ENCODE measurements at regions not wholly inside any gene's neighbourhood (a gene's known extent, or its start where the extent isn't known, plus 50 kb on each side); places are given as distances from the start of the nearest gene placed in this dataset.

- FAIRE-seq = no peak
Measured at GRCh38 chr9:16099732-16100536, 547.1 kb downstream of the CCDC171 start.

DNA sequence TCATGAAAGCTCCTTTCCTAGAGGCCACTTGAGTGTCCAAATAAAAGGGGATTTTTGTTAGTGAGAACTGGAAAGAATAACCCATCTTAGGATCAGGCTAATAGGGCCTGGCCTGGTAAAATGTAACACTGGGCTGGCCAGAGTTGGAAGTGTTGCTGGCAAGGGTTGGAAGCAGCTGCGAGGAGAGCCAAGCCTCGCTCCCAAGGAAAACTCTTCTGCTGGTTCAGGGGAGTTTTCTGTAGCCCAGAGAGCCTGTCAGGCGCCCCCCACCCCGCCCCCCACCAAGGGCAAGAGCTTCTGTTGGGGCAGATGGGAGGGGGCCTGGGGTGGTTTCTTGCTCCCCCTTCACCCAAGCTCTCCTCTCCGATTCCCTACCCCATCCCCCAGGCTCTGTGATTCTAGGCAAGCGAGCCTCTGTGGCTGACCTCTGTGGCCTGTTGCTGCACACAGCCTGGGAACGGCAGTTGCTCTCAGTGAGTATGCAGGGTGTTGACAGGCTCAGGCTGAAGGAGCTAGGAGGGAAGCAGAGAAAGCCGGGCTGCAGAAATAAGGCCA lies 547.8 kb downstream of the CCDC171 start:
- FAIRE-seq = no peak

- FAIRE-seq = no peak
Measured at GRCh38 chr9:16102154-16102553, 549.3 kb downstream of the CCDC171 start.

DNA sequence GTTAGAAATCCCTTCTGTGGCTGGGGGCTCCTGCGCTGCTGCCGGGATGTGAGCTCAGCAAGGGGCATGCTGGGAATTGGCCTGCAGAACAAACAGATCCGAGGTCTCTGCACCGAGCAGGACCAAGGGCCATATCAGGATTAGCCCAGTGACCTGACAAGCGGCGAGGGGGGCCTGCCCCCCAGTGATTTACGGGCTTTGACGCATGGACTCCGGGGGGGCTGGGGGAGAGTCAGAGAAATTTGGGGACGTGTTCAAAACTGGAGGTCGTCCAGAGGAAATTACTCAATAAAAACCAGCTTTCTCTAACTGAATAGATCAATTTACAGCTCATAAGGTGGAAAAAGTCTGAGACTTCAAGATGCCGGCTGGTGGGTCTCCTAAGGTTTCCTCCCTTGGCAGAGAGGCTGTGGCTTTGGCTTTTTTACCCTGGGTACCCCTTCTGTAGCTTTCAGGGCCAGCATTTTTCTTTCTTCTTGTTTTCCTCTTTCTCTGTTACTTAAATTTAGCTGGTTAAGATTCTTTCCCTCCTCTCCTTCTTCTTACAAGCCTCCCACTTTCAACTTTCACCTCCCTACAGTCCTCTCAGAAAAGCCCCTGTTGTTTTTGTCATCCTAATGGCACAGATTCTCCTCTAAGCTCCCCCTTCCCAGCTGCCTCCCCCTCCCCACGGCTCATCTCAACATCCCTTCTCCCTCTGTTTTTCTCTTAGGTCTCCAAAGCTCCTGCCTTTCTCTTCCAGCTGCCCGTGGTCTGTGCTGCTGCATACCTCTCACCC lies 551.0 kb downstream of the CCDC171 start:
- no peak for FAIRE-seq

GRCh38 chr9:16105168-16106020 lies 552.6 kb downstream of the CCDC171 start:
- no peak for FAIRE-seq

DNA sequence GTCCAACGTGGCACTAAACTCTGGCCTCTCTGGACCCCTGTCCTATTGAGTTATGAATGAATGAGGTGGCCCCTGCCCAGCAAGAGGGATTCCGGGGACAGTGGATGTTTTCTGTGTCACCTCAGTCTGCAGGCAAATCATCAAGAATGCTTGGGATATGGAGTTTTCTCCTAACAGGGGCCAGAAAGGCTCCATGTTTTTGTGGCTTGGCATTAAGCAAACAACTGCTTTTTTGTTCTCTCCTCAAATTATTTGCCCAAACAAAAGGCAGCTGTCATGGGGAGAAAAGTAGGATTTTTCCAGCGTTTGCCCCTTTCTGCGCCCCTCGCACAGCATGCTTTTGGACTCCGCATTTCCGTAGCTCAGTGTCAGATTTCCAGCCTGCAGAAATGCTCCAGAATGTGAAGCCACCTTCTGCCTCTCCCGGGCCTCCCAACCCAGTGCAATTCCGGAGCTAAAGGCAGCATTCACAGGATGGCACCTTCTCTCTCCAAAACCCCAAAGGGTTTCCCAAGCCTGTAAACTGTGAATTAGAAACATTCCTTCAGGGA lies 553.3 kb downstream of the CCDC171 start:
- FAIRE-seq = no peak

DNA sequence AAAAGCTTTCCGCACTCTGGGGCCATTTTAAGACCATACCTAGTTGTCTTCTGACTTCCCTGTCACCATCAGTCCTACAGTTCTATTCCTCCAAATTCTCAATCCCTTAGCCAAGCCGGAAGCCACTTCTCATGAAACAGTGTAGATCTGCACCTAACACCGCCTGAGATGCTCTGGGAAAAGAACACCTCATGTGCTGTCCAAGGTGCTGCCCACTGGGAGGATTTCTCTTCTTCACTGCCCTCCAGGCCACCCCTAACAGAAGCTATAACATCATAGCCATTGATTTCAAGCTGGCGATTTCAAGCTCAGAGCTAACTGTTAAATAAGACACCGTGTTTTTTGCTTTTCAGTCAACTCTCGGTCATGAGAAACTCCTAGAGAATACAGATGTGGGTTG lies 559.3 kb downstream of the CCDC171 start:
- FAIRE-seq = no peak

DNA sequence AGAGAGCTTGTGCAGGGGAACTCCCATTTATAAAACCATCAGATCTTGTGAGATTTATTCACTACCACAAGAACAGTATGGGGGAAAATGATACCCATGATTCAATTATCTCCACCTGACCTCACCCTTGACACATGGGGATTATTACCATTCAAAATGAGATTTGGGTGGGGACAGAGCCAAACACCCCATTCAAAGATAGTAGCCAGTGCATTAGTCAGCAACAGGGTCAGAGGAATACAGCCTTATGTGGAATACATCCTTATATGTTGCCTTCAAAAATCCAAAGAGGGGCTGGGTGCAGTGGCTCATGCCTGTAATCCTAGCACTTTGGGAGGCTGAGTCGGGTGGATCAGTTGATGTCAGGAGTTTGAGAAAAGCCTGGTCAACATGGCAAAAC lies 563.2 kb downstream of the CCDC171 start:
- FAIRE-seq = no peak

DNA sequence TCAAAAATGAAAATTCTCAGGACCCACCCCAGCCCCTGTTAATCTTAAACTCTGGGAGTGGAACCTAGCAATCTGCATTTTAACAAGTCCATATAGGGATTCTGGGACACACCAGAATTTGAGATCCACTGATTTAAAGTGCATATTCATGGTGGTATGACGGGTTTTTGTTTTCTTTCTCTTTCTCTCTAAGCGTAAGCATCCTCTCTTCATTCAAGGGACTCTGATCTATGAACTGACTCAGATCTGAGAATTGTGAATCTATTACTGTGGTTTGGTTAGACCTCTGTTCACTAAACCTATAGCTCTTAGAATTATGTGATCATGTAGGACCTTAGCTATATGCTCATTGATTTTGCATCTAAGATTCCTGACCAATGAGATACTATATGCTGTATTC lies 565.2 kb downstream of the CCDC171 start:
- no peak for FAIRE-seq

GRCh38 chr9:16119261-16120230 lies 566.7 kb downstream of the CCDC171 start:
- no peak for FAIRE-seq

GRCh38 chr9:16120231-16120641 lies 567.4 kb downstream of the CCDC171 start:
- no peak for FAIRE-seq

DNA sequence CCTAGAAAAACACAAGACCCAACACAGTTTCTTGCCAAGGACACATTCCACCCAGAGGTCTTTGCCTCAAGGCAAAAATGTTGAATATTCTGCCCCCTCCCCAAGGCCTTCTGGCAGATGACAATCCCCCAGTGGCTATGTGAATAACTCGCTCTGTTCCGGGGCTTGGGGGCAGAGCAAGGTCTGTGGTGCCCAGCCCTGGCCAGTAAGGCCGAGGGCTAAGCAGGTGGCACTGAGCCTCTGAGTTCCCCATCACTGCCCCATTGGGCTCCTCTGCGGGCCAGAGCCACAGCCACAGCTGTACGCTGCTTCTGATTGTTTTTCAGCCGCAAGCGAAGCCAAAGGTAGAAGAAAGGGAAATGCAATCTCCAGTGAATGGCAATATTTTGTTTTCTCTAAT lies 567.9 kb downstream of the CCDC171 start:
- no peak for FAIRE-seq

DNA sequence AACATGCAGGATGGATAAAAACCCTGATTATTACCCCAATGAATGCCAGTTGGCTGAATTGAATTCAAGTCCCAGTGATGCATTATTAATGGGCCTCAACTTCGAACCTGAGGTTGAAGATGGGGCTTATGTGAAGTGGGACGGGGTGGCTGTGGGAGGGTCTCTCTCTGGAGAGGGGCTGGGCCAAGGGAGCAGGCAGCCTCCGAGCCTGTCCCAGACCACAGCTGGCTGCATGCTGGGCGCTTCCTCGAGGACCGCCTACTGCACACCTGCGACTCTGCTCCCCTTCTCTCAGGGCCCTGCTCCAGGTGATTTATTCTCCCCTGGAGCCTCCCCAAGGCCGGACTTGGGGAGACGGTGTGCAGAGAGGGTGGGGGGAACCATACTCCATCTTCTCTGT lies 568.3 kb downstream of the CCDC171 start:
- no peak for FAIRE-seq

DNA sequence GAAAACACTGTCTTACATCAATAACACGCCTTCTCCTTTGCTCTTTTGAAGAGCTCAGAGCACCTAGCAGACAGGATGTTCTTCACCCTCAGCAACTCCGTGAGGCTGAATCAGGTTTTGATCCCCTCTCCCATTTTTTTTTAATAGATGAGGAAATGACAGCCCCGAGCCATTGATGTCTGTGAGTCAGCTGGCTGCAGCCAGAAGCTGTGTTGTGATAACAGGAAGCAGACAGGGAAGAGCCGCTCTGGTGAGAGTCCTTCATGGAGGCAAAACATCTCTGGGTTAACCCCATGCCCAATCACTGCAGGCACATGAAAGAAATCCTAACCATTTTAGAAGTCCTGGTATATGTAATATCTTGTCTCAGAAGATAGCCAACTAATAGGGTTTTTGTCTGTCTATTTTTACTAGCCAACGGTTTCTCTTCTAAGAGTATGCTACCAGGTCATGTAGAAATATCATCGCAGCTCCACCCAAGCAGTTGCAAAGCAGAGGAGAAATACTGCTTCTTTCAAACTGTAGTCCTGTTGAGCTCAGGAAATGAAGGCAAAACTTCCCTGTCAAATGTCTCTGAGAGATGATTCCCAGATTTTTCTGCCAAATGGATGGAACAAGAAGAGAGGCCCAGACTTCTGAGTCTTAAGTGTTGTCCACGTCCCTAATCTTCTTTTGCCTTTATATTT lies 568.9 kb downstream of the CCDC171 start:
- FAIRE-seq = no peak

DNA sequence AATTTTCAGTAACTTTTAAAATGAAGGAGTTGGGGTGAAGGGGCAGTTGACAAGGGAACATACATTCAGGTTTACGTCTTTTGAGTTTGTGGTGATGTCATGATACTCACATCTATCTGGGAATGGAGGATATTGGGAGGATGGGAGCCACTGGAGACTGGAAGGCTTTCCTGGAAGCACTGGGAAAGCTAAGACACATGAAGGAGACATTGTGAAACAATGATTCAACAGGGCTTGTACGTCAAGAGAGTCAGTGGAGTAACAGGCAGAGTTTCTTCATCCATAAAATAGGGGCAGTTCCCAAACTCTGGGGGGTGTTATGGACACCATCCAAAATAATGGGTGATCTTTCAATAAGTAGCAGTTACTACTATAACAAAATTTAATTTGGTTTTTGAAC lies 572.8 kb downstream of the CCDC171 start:
- no peak for FAIRE-seq

GRCh38 chr9:16126042-16126441 lies 573.2 kb downstream of the CCDC171 start:
- no peak for FAIRE-seq

GRCh38 chr9:16128003-16128402 lies 575.2 kb downstream of the CCDC171 start:
- no peak for FAIRE-seq

- FAIRE-seq = no peak
Measured at GRCh38 chr9:16131264-16131663, 578.4 kb downstream of the CCDC171 start.

DNA sequence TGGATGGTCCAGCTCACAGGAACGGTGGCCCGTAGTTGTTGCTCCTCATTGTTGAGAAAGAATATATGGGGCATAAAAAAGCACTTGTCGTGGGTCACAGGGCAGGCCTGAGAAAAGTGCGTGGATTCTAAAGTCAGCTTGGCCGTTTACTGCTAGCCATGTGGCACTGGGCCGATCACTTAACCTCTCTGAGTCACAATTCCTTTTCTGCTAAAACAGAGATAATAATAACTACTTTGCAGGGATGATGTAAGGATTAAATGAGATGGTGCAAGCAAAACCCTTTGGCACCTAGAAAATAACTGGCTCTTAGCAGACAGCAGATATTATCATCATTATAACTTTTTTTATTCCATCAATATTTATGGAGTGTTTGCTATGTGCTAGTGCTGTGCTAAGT lies 579.7 kb downstream of the CCDC171 start:
- FAIRE-seq = no peak

- FAIRE-seq = no peak
Measured at GRCh38 chr9:16133032-16133431, 580.2 kb downstream of the CCDC171 start.
